Stomach smooth muscle (tissue), 2 donors: ENCODE measurements at regions not wholly inside any gene's neighbourhood (a gene's known extent, or its start where the extent isn't known, plus 50 kb on each side); places are given as distances from the start of the nearest gene placed in this dataset.

ENCODE experiments used
- H3K27ac ChIP-seq: one replicate; pipeline ENCODE4 v1.7.0; 2013; ENCODE audit warnings: mild to moderate bottlenecking, low read length, inconsistent platforms
- H3K27me3 ChIP-seq, 2 donors: one replicate each; pipeline ENCODE4 v1.7.0; 2013; ENCODE audit warnings: low read length in 2 of 2; ENCODE audit not compliant: insufficient read depth in 2 of 2, control insufficient read depth in 1 of 2
- H3K36me3 ChIP-seq, 2 donors: one replicate each; pipeline ENCODE4 v1.7.0; 2013; ENCODE audit warnings: low read length in 2 of 2; ENCODE audit not compliant: control insufficient read depth in 2 of 2, insufficient read depth in 2 of 2
- H3K4me1 ChIP-seq: one replicate; pipeline ENCODE4 v1.7.0; 2013; ENCODE audit warnings: low read length; ENCODE audit not compliant: control insufficient read depth, insufficient read depth
- H3K4me3 ChIP-seq, 2 donors: one replicate each; pipeline ENCODE4 v1.7.0; 2013; ENCODE audit warnings: low read length in 2 of 2
- H3K9ac ChIP-seq, 2 donors: one replicate each; pipeline ENCODE4 v1.7.0; 2013; ENCODE audit warnings: low read length in 2 of 2, mild to moderate bottlenecking in 1 of 2
- H3K9me3 ChIP-seq, 2 donors: one replicate each; pipeline ENCODE4 v1.7.0; 2013; ENCODE audit warnings: low read length in 2 of 2; ENCODE audit not compliant: control insufficient read depth in 2 of 2
- donor health status: healthy.
- donor health status: Pancreatic carcinoma.

GRCh38 chr5:8347984-8348383 lies 479.0 kb downstream of the MTRR start:
- Histone ChIP-seq H3K9ac (no peak overlapping the region), H3K27me3 (no peaks in the 10 kb centered on the region), H3K4me1 (no peaks in the 10 kb centered on the region), H3K4me3 (no peak overlapping the region), H3K27ac (no peak overlapping the region), H3K9me3 (no peaks in the 10 kb centered on the region), H3K36me3 (no peaks in the 10 kb centered on the region)

- H3K4me3 ChIP-seq, result no peak overlapping the region
- H3K4me1 ChIP-seq, result no peaks in the 10 kb centered on the region
- no peaks in the 10 kb centered on the region for H3K9me3 ChIP-seq
- no peak overlapping the region for H3K9ac ChIP-seq
- H3K27ac ChIP-seq, result no peak overlapping the region
- no peaks in the 10 kb centered on the region for H3K36me3 ChIP-seq
- H3K27me3 ChIP-seq, result no peaks in the 10 kb centered on the region
These were observed 480.9 kb downstream of the MTRR start for GRCh38 chr5:8349855-8350254.

- H3K4me3 ChIP-seq, result no peak overlapping the region
- H3K36me3 ChIP-seq, result no peaks in the 10 kb centered on the region
- no peaks in the 10 kb centered on the region for H3K4me1 ChIP-seq
- no peaks in the 10 kb centered on the region for H3K27me3 ChIP-seq
- H3K9ac ChIP-seq, result no peak overlapping the region
- H3K9me3 ChIP-seq, result no peaks in the 10 kb centered on the region
- H3K27ac ChIP-seq, result no peak overlapping the region
These were observed 481.8 kb downstream of the MTRR start for GRCh38 chr5:8350644-8351339.

GRCh38 chr5:8355981-8356380 lies 487.0 kb downstream of the MTRR start:
- H3K4me1 ChIP-seq, result no peaks in the 10 kb centered on the region
- no peaks in the 10 kb centered on the region for H3K36me3 ChIP-seq
- no peak overlapping the region for H3K4me3 ChIP-seq
- H3K27ac ChIP-seq, result no peak overlapping the region
- H3K27me3 ChIP-seq, result no peaks in the 10 kb centered on the region
- H3K9me3 ChIP-seq, result no peaks in the 10 kb centered on the region
- H3K9ac ChIP-seq, result no peak overlapping the region

GRCh38 chr5:8360012-8360411 lies 491.1 kb downstream of the MTRR start:
- Histone ChIP-seq H3K9ac (no peak overlapping the region), H3K4me1 (no peaks in the 10 kb centered on the region), H3K9me3 (no peaks in the 10 kb centered on the region)

GRCh38 chr5:8362495-8362894 lies 493.5 kb downstream of the MTRR start:
- H3K9me3 ChIP-seq, result no peaks in the 10 kb centered on the region
- no peak overlapping the region for H3K27ac ChIP-seq
- no peaks in the 10 kb centered on the region for H3K27me3 ChIP-seq
- no peak overlapping the region for H3K9ac ChIP-seq
- H3K4me3 ChIP-seq, result no peak overlapping the region
- no peaks in the 10 kb centered on the region for H3K4me1 ChIP-seq
- H3K36me3 ChIP-seq, result no peaks in the 10 kb centered on the region

More at GRCh38 chr5:8360012-8360411, 491.1 kb downstream of the MTRR start:
- Histone ChIP-seq H3K27ac (no peak overlapping the region), H3K27me3 (no peaks in the 10 kb centered on the region), H3K36me3 (no peaks in the 10 kb centered on the region), H3K4me3 (no peak overlapping the region)

- no peaks in the 10 kb centered on the region for H3K4me1 ChIP-seq
- no peak overlapping the region for H3K4me3 ChIP-seq
- no peak overlapping the region for H3K9ac ChIP-seq
- H3K9me3 ChIP-seq, result no peaks in the 10 kb centered on the region
- H3K27ac ChIP-seq, result no peak overlapping the region
- no peaks in the 10 kb centered on the region for H3K36me3 ChIP-seq
- no peaks in the 10 kb centered on the region for H3K27me3 ChIP-seq
These were observed 494.2 kb downstream of the MTRR start for GRCh38 chr5:8363138-8363537.

GRCh38 chr5:8366266-8366665 lies 497.3 kb downstream of the MTRR start:
- H3K9ac ChIP-seq, result no peak overlapping the region
- H3K27ac ChIP-seq, result no peak overlapping the region

GRCh38 chr5:8376478-8376877 lies 507.5 kb downstream of the MTRR start:
- no peaks in the 10 kb centered on the region for H3K4me1 ChIP-seq
- H3K4me3 ChIP-seq, result no peak overlapping the region
- H3K27me3 ChIP-seq, result no peaks in the 10 kb centered on the region
- no peak overlapping the region for H3K27ac ChIP-seq
- no peaks in the 10 kb centered on the region for H3K36me3 ChIP-seq
- H3K9me3 ChIP-seq, result no peaks in the 10 kb centered on the region
- H3K9ac ChIP-seq, result no peak overlapping the region

More at GRCh38 chr5:8366266-8366665, 497.3 kb downstream of the MTRR start:
- no peaks in the 10 kb centered on the region for H3K36me3 ChIP-seq
- H3K27me3 ChIP-seq, result no peaks in the 10 kb centered on the region
- no peaks in the 10 kb centered on the region for H3K4me1 ChIP-seq
- H3K9me3 ChIP-seq, result no peaks in the 10 kb centered on the region
- H3K4me3 ChIP-seq, result no peak overlapping the region

- no peaks in the 10 kb centered on the region for H3K36me3 ChIP-seq
- H3K4me1 ChIP-seq, result no peaks in the 10 kb centered on the region
- no peaks in the 10 kb centered on the region for H3K9me3 ChIP-seq
- no peak overlapping the region for H3K9ac ChIP-seq
- no peak overlapping the region for H3K4me3 ChIP-seq
- no peaks in the 10 kb centered on the region for H3K27me3 ChIP-seq
- H3K27ac ChIP-seq, result no peak overlapping the region
These were observed 513.0 kb downstream of the MTRR start for GRCh38 chr5:8381972-8382371.

- no peaks in the 10 kb centered on the region for H3K9me3 ChIP-seq
- H3K4me3 ChIP-seq, result no peak overlapping the region
- no peak overlapping the region for H3K9ac ChIP-seq
- H3K27ac ChIP-seq, result no peak overlapping the region
- no peaks in the 10 kb centered on the region for H3K4me1 ChIP-seq
- no peaks in the 10 kb centered on the region for H3K27me3 ChIP-seq
- H3K36me3 ChIP-seq, result no peaks in the 10 kb centered on the region
These were observed 513.5 kb downstream of the MTRR start for GRCh38 chr5:8382456-8382855.
